Stomach (tissue), 4 donors: ENCODE measurements at regions not wholly inside any gene's neighbourhood (a gene's known extent, or its start where the extent isn't known, plus 50 kb on each side); places are given as distances from the start of the nearest gene placed in this dataset.

Experiments used
- CTCF ChIP-seq, 7 experiments: fragments of 450-650 bp in 4 of 7; fragments of 200-600 bp in 3 of 7; sonication (generic) in 3 of 7; IDR thresholded peaks; one replicate each; pipeline ENCODE4 v1.5.1; 2016 to 2019; ENCODE audit warnings: antibody characterized with exemption in 7 of 7, control low read depth in 2 of 7, mild to moderate bottlenecking in 1 of 7
- EP300 ChIP-seq: sonication (generic); formaldehyde crosslinking; IDR thresholded peaks from one replicate; pipeline ENCODE4 v1.6.1; 2017; ENCODE audit warnings: antibody characterized with exemption
- POLR2A ChIP-seq, 4 donors: fragments of 450-650 bp; IDR thresholded peaks; one replicate each; pipeline ENCODE4 v1.6.1; 2016; ENCODE audit warnings: antibody characterized with exemption in 4 of 4, control low read depth in 2 of 4, mild to moderate bottlenecking in 1 of 4, moderate library complexity in 1 of 4
- POLR2AphosphoS5 ChIP-seq, 3 donors: sonication (generic); formaldehyde crosslinking; IDR thresholded peaks; one replicate each; pipeline ENCODE4 v1.6.1; 2016; ENCODE audit warnings: antibody characterized with exemption in 3 of 3

- TF ChIP-seq CTCF (IDR thresholded peaks at IDR 0.05), result no peak
- TF ChIP-seq POLR2A (IDR thresholded peaks at IDR 0.05), result no peak
- no peak for TF ChIP-seq POLR2AphosphoS5 (IDR thresholded peaks at IDR 0.05)
- TF ChIP-seq EP300, result no peak
These were observed 669.3 kb downstream of the MATN1 start for GRCh38 chr1:30054126-30054525.
